ENCODE measurements at regions not wholly inside any gene's neighbourhood (a gene's known extent, or its start where the extent isn't known, plus 50 kb on each side); places are given as distances from the start of the nearest gene placed in this dataset.

DNA sequence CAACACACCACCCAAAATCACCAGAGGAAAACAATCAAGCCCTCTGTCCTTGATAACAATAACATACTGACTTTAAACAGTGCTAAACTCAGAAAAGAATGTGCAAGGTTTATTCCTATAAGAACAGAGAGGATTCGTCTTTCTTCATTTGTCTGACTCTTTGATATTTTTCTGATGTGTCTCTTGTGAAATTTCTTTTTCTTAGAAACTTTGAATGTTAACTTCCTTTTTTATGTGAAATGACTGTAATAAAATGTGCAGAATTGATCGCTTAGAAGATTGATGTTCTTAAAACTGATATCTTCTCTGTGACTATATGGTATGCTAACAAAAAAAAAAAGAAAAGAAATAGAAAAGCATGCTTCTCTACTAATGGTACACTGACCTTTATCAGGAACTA, 947.4 kb upstream of the CITED2 start:
- DNase-seq: no peak

GRCh38 chr6:140320081-140321080, 945.9 kb upstream of the CITED2 start:
- DNase-seq: no peak

GRCh38 chr6:140319209-140319608, 944.8 kb upstream of the CITED2 start:
- DNase-seq: peak; percentile 22

- no peak for DNase-seq
Observed at GRCh38 chr6:140318408-140318807, 944.0 kb upstream of the CITED2 start.

DNA sequence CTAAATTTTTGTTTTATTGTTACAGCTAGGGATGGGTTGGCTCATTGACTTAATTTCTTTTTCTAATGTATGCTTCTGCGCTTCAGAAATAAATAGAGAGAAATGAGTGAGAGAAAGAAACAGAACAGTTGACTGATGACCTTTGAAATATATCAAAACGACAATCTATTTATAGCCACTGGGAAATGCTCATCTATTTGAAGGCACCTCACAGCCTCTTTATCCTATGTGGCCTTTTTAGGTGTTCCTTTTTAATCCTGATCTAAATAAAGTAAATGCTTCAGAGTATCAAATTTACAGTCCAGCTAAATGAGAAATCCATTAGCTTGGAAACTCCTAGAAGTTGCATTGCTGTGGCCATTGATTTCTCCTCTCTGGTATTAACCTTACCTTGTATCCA, 943.5 kb upstream of the CITED2 start:
- no peak for DNase-seq

GRCh38 chr6:140316966-140317365, 942.5 kb upstream of the CITED2 start:
- no peak for DNase-seq

DNA sequence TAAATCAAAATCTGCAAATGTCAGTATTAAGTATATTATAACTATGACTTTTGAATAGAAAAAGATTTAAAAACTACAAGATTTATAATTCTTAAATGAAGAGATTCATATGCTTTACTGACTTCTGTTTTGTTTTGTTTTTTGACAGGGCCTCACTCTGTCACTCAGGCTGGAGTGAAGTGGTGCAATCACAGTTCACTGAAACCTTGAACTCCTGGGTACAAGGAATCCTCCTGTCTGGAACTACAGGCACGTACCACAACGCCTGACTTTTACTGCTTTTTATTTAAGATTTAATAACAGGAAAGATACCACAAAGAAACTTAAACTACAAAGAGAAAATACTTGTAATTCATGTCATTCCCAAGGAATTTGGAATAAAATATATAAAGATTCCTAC, 940.2 kb upstream of the CITED2 start:
- DNase-seq: no peak

- no peak for DNase-seq
Observed at GRCh38 chr6:140311146-140311545, 936.7 kb upstream of the CITED2 start.

DNA sequence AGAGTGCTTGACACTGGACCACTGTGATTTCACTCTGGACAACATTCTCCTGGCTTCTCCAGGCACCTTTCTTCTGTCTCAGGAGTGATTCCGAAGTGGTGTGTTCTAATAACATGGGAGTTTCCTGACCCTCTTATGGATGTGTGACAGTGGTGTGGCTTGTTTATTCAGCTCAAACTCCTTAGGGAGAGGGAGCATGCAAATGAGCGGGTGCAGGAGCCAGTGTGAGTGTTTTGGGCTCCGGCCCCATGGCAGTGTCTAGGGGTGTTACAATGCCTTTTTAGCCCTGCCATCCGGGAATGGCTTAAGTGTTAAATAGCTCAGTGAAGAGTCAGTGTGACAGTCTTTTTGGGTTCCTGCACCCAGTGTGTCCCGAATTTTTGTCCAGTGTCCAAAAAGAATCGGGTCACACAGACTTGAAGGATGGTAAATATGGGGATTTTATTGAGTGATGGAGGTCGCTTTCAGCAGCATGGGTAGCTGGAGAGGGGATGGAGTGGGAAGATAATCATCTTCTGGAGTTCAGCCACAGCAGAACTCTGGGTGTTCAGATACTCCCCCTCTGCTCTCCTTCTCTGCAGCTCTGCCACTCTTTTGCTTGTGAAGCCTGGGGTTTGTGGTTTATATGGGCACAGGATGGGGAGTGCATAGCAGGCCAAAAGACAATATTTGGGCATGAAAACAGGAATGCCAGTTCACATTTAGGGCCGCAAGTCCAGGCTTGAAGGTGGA, 928.9 kb upstream of the CITED2 start:
- no peak for DNase-seq

GRCh38 chr6:140300331-140300730, 925.9 kb upstream of the CITED2 start:
- DNase-seq: no peak

GRCh38 chr6:140289186-140289585, 914.7 kb upstream of the CITED2 start:
- DNase-seq: no peak

- DNase-seq: no peak
Observed at GRCh38 chr6:140285998-140286690, 911.7 kb upstream of the CITED2 start.

DNA sequence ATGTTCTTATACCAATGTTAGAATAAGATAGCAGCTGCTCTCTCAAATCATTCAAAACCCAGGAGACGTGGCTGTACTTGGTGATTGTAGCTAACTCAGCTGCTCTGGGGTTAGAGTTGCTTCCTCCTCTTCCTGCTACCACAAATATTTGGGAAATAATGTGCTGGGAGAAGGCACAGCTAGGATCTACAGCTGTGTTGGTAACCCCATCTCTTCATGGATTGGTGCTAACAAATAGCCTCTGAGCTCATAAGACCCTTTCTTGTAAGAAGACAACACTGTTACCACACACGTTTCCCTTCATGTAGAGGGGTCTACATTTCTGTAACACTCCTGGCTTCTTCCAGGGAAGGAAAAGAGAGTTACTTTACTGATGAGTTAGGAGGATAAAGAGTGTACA, 911.0 kb upstream of the CITED2 start:
- no peak for DNase-seq

DNA sequence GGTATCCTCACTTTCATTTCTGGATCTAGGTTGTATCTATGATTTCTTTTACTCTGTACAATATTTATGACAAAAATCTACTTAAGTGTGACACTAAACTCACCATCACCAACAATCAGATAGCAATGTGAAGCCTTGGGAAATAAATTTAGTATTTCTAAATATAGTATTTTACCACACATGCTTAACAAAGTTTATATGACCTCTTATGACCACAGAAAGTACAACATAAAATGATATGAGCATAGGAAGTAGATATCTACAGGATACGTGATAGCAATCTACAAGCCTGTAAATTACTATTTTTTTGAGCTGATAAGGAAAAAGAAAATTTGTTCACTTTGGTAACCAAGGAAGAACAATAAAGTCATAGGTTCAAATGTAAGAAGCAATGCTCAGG, 910.4 kb upstream of the CITED2 start:
- DNase-seq: no peak

DNA sequence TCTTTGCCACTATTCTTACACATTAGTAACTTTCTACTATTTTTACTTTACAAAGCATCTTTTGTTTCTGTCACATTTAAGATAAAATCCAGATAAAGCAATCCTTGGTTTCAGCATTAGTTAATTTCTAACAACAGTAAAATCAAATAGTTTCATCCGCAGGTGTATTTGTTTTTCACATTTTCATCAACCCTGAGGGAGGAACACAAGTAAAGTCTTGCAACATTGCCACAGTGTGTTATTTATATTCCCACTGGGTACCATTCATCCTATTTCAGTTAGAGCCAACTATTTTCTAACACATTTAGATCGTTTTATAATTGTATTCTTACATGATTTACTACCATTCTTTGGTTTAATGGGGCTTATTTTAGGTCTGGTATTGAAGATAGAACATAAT, 908.7 kb upstream of the CITED2 start:
- no peak for DNase-seq

DNA sequence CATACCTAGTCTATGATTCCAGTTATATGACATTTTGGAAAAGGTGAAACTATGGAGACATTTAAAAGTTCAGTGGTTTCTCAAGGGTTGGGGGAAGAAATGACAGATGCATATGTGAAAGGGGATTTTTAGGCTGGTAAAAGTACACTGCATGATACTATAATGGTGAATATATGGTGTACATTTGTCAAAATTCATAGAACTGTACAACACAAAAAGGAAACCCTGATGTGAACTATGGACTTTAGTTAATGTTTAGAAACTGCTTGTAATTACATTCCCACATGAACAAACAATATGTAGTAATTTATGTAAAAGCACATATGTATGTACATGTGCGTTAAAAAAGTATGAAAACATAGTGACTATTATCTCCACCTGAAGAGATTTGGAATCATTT, 907.3 kb upstream of the CITED2 start:
- no peak for DNase-seq

DNA sequence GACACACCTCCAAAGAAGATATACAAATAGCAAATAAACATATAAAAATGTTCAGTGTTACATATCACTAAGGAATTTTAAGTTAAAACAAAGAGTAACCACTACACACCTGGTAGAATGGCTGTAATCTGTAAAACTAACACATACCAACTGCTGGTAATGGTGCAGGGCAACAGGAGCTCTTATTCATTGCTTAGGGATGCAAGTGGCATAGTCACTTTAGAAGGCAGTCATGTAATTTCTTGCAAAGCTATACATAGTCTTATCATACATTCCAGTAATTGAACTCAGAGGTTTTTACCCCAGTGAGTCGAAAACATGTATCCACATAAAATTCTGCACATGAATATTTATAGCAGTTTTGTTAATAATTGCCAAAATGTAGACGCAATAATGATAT, 906.8 kb upstream of the CITED2 start:
- peak; percentile 14 for DNase-seq

DNA sequence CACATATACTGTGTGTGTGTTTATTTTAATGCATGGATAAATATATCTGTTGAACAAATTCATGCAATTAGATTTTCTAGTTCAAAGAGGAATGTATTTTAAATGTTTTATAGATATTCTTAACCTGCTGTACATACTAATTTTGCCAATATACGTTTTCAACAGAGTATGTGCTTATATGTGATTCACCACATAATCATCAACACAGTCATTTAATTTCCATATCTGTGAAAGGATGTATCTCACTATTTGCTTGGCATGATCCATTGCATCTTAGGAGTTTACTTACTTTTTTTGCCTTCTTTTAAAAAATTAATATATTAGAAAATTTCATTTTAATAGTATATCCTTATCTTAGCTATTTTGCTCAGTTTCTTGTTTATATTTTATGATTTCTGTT, 902.3 kb upstream of the CITED2 start:
- no peak for DNase-seq

- DNase-seq: no peak
Observed at GRCh38 chr6:140276133-140276532, 901.7 kb upstream of the CITED2 start.

GRCh38 chr6:140275725-140276124, 901.3 kb upstream of the CITED2 start:
- no peak for DNase-seq

DNA sequence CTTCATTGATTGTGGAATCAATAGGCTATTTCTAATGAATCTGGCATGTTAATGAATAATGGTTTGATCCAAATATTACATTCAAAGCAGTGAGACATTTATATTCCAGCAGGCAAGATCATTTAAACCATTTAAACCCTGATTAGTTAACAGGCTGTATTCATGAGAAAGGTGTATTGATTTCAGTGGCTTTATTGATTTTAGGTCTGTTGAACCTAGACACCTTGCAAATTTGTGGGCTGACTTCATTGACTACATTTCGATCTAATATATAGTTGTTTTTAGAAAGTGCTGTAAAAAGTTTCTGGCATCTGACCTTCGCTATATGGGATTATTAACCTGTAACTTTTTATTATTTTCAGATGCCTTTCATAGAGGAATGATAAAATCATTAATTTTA, 900.1 kb upstream of the CITED2 start:
- no peak for DNase-seq

DNA sequence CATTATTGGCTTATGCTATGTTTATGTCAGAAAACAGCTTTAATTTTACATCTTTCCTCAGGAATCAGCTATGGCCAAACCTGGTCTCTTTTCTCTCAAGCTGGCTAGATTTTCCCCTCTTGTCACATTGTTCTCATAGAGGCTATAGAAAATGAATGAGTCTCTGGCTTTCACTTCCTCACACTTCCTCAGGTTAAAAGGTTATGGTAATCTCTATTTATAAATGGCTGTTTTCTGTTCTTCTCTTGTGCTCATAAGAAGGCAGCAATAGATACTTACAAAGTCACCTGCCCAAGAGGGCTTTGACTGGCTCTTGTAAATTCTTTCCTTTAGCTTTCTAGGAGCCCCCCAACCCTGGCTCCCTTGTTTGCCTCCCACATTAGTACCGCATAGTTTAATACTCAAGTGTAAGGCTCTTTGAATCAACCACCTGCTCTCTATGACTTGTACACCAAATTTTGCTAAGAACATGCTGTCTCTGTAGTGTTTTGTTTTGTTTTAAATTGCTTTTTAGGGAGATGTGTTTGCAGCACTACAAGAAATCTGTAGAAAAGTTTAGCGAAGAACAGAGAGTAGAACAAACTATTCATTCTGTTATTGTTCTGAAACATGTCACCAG, 897.4 kb upstream of the CITED2 start:
- no peak for DNase-seq
